HEK293 (cell line): ENCODE measurements at regions not wholly inside any gene's neighbourhood (a gene's known extent, or its start where the extent isn't known, plus 50 kb on each side); places are given as distances from the start of the nearest gene placed in this dataset.

Experiments
- CTCF ChIP-seq: fragments of 450-650 bp; formaldehyde crosslinking; IDR thresholded peaks from 2 replicates; pipeline ENCODE4 v1.5.1; 2016; ENCODE audit warnings: missing biosample characterization, missing genetic modification characterization
- HOXA7 ChIP-seq: sonication (generic); formaldehyde crosslinking; IDR thresholded peaks from 2 replicates; pipeline ENCODE4 v1.8.1; 2022; ENCODE audit warnings: missing genetic modification reagents, borderline replicate concordance
- HOXC10 ChIP-seq: sonication (generic); formaldehyde crosslinking; IDR thresholded peaks from 2 replicates; pipeline ENCODE4 v1.8.1; 2023; ENCODE audit warnings: mild to moderate bottlenecking, missing genetic modification reagents
- PRDM1 ChIP-seq: fragments of 450-650 bp; formaldehyde crosslinking; IDR thresholded peaks from 2 replicates; pipeline ENCODE4; 2016; ENCODE audit warnings: missing biosample characterization, missing genetic modification characterization
- YY1 ChIP-seq: fragments of 450-650 bp; formaldehyde crosslinking; IDR thresholded peaks from 2 replicates; pipeline ENCODE4 v1.5.1; 2018; ENCODE audit warnings: missing biosample characterization, missing genetic modification characterization
- ZNF37A ChIP-seq: fragments of 450-650 bp; IDR thresholded peaks from 2 replicates; pipeline ENCODE4 v1.5.1; 2018; ENCODE audit warnings: missing biosample characterization, missing genetic modification characterization
- ZNF416 ChIP-seq: fragments of 450-650 bp; formaldehyde crosslinking; IDR thresholded peaks from 2 replicates; pipeline ENCODE4 v1.5.1; 2016; ENCODE audit warnings: missing biosample characterization, missing genetic modification characterization
- ZNF629 ChIP-seq: fragments of 450-650 bp; formaldehyde crosslinking; IDR thresholded peaks from 2 replicates; pipeline ENCODE4 v1.5.1; 2017; ENCODE audit warnings: missing biosample characterization, missing genetic modification characterization
- ZNF776 ChIP-seq: fragments of 450-650 bp; formaldehyde crosslinking; IDR thresholded peaks from 2 replicates; pipeline ENCODE4 v1.5.0; 2017; ENCODE audit warnings: missing biosample characterization, missing genetic modification characterization, borderline replicate concordance
- ZNF791 ChIP-seq: fragments of 450-650 bp; formaldehyde crosslinking; IDR thresholded peaks from 2 replicates; pipeline ENCODE4 v1.5.1; 2016; ENCODE audit warnings: missing biosample characterization, missing genetic modification characterization
- ZSCAN18 ChIP-seq: fragments of 450-650 bp; formaldehyde crosslinking; IDR thresholded peaks from 2 replicates; pipeline ENCODE4 v1.5.1; 2016; ENCODE audit warnings: missing biosample characterization, missing genetic modification characterization

GRCh38 chr6:170008294-170008785, 256.9 kb downstream of the ERMARD start:
- no peak for TF ChIP-seq CTCF (tag by site-specific recombination)
- TF ChIP-seq YY1 = no peak
- no peak for TF ChIP-seq PRDM1 (tag by site-specific recombination)
- no peak for TF ChIP-seq HOXA7 (CRISPR knock-in tag)
- TF ChIP-seq ZNF791 (tag by site-specific recombination) = no peak
- TF ChIP-seq ZNF37A = no peak
- TF ChIP-seq ZNF416 (tag by site-specific recombination) = no peak
- no peak for TF ChIP-seq ZSCAN18 (tag by site-specific recombination)
- TF ChIP-seq HOXC10 (CRISPR knock-in tag) = no peak
- no peak for TF ChIP-seq ZNF776 (tag by site-specific recombination)
- TF ChIP-seq ZNF629 (tag by site-specific recombination) = no peak
